ENCODE measurements at regions not wholly inside any gene's neighbourhood (a gene's known extent, or its start where the extent isn't known, plus 50 kb on each side); places are given as distances from the start of the nearest gene placed in this dataset.
A peak's percentile ranks its signal among the peaks of the same experiment; 100 is the strongest.

GRCh38 chr1:106995970-106996369 is 60.5 kb upstream of the PRMT6 start:
- DNase-seq (ENCODE audit: low read depth) = peak; percentile 84
- TF ChIP-seq CTCF (IDR thresholded peaks at IDR 0.05; ENCODE audit: insufficient read depth, low read depth, low read length, missing control alignments) = no peak
- H3K4me3 ChIP-seq (ENCODE audit: low read depth, low read length) = no peak overlapping the region

- no peak for DNase-seq (ENCODE audit: low read depth)
- no peak overlapping the region for H3K4me3 ChIP-seq (ENCODE audit: low read depth, low read length)
- TF ChIP-seq CTCF (IDR thresholded peaks at IDR 0.05; ENCODE audit: insufficient read depth, low read depth, low read length, missing control alignments) = no peak
Observed at GRCh38 chr1:106998431-106999002, 58.0 kb upstream of the PRMT6 start.

- no peak overlapping the region for H3K4me3 ChIP-seq (ENCODE audit: low read depth, low read length)
- no peak for TF ChIP-seq CTCF (IDR thresholded peaks at IDR 0.05; ENCODE audit: insufficient read depth, low read depth, low read length, missing control alignments)
- no peak for DNase-seq (ENCODE audit: low read depth)
Observed at GRCh38 chr1:107000902-107001301, 55.6 kb upstream of the PRMT6 start.

DNA sequence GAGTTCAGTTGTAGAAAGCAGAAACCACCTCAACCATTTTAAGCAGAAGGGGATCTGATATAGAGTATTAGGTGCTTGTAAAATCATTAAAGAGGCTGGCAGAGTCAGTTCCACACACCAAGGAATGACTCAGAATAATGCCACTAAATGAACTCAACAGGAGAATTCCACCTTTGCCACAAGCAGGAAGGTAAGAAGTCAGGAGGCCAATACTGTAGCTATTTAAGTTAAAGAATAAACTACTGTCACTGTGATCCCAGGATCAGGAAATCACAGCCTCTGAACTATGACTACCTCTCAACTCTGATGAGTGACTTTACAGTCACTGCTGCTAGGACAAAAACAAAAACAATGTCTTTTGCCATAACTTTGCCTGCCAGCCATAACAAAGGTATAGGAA is 52.5 kb upstream of the PRMT6 start:
- H3K4me3 ChIP-seq (ENCODE audit: low read depth, low read length) = no peak overlapping the region
- DNase-seq (ENCODE audit: low read depth) = no peak
- TF ChIP-seq CTCF (IDR thresholded peaks at IDR 0.05; ENCODE audit: insufficient read depth, low read depth, low read length, missing control alignments) = no peak

DNA sequence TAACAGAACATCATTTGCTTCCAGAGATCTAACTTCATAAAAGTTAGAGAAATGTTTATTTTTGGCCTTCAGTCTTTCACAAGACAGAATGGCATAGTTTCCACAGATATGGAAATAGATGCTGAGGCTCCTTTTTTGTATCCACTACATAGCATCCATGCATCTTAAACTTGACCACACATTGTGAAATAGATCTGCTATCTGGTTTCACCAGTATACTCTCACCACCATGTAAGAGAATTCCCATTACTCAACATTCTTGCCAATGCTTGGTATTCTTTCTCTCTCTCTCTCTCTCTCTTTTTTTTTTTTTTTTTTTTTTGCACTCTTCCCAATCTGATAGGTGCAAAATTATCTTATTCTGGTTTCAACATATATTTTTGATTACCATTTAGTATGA is 52.1 kb upstream of the PRMT6 start:
- no peak for TF ChIP-seq CTCF (IDR thresholded peaks at IDR 0.05; ENCODE audit: insufficient read depth, low read depth, low read length, missing control alignments)
- no peak overlapping the region for H3K4me3 ChIP-seq (ENCODE audit: low read depth, low read length)
- no peak for DNase-seq (ENCODE audit: low read depth)

Data from GM12865 (cell line).